H1 (cell line): ENCODE measurements at regions not wholly inside any gene's neighbourhood (a gene's known extent, or its start where the extent isn't known, plus 50 kb on each side); places are given as distances from the start of the nearest gene placed in this dataset.

Source experiments
- CTCF ChIA-PET: fragments of 300-600 bp; sonication (Branson Sonifier 250); formaldehyde crosslinking; loops from one replicate; lab custom pipeline; 2021; ENCODE audit not compliant: partially characterized antibody; lab: Charles Lee
- POLR2A ChIA-PET: fragments of 300-600 bp; sonication (Branson Sonifier 250); formaldehyde crosslinking; loops from one replicate; lab custom pipeline; 2021; ENCODE audit warnings: inconsistent platforms; ENCODE audit not compliant: partially characterized antibody; lab: Charles Lee
- DNase-seq, 2 experiments: peaks; one replicate each; pipeline versions ENCODE4 v3.0.0 to v3.0.0-alpha.2; 2010 to 2022; ENCODE audit warnings: low spot score in 2 of 2, low read depth in 1 of 2, mixed read lengths in 1 of 2
- FAIRE-seq: peaks from 2 replicates; lab custom pipeline; 2011; peaks lifted over from hg19 to GRCh38; lab: Jason Lieb, UNC
- H2AFZ ChIP-seq: 2 replicates; pipeline ENCODE4 v1.8.1; 2012; ENCODE audit warnings: low read length, inconsistent platforms
- H2AK5ac ChIP-seq: 2 replicates; pipeline ENCODE4 v1.6.1; 2013; ENCODE audit warnings: low read depth, low read length
- H2BK120ac ChIP-seq: replicated peaks from 2 replicates; pipeline ENCODE3; 2013; ENCODE audit warnings: low read depth, low read length, inconsistent platforms
- H2BK12ac ChIP-seq: 2 replicates; pipeline ENCODE4 v1.6.1; 2013; ENCODE audit warnings: low read depth, low read length
- H2BK15ac ChIP-seq: 2 replicates; pipeline ENCODE4 v1.6.1; 2013; ENCODE audit warnings: low read length
- H2BK20ac ChIP-seq: 2 replicates; pipeline ENCODE4 v1.6.1; 2013; ENCODE audit warnings: low read length
- H2BK5ac ChIP-seq: 2 replicates; pipeline ENCODE4 v1.6.1; 2013; ENCODE audit warnings: low read depth, low read length
- H3K14ac ChIP-seq: 2 replicates; pipeline ENCODE4 v1.6.1; 2013; ENCODE audit warnings: inconsistent platforms; ENCODE audit not compliant: insufficient read length
- H3K18ac ChIP-seq: 2 replicates; pipeline ENCODE4 v1.6.1; 2013; ENCODE audit warnings: low read length; ENCODE audit errors: extremely low read depth
- H3K23ac ChIP-seq: 2 replicates; pipeline ENCODE4 v1.6.1; 2013; ENCODE audit warnings: inconsistent platforms; ENCODE audit not compliant: insufficient read length
- H3K23me2 ChIP-seq: 2 replicates; pipeline ENCODE4 v1.6.1; 2013; ENCODE audit warnings: low read depth, low read length
- H3K27ac ChIP-seq: 2 replicates; pipeline ENCODE4 v1.6.1; 2011; ENCODE audit warnings: low read depth, low read length, inconsistent platforms
- H3K27me3 ChIP-seq, 4 experiments: replicated peaks in 1 of 4; 1 replicate in 1 of 4; 2 replicates in 3 of 4; pipeline versions ENCODE4 v1.6.1 to v1.8.1; 2011 to 2013; ENCODE audit warnings: low read length in 3 of 4, mild to moderate bottlenecking in 3 of 4, inconsistent platforms in 2 of 4, mixed read lengths in 2 of 4, moderate library complexity in 1 of 4; ENCODE audit not compliant: control insufficient read depth in 3 of 4, insufficient read depth in 3 of 4; ENCODE audit errors: extremely low read depth in 1 of 4
- H3K36me3 ChIP-seq, 4 experiments: 2 replicates each; pipeline versions ENCODE4 v1.6.1 to v1.8.1; 2011 to 2013; ENCODE audit warnings: mild to moderate bottlenecking in 4 of 4, low read length in 3 of 4, moderate library complexity in 2 of 4, control low read depth in 1 of 4, inconsistent platforms in 1 of 4; ENCODE audit not compliant: insufficient read depth in 4 of 4, control insufficient read depth in 2 of 4
- H3K4ac ChIP-seq: replicated peaks from 2 replicates; pipeline ENCODE3; 2013; ENCODE audit warnings: low read length, low read depth, mixed read lengths, inconsistent platforms; ENCODE audit not compliant: insufficient read length
- H3K4me1 ChIP-seq, 4 experiments: replicated peaks in 1 of 4; 1 replicate in 1 of 4; 2 replicates in 3 of 4; pipeline versions ENCODE4 v1.6.1 to v1.8.1; 2011 to 2013; ENCODE audit warnings: low read length in 3 of 4, inconsistent platforms in 2 of 4, mixed read lengths in 1 of 4; ENCODE audit not compliant: insufficient read depth in 4 of 4, control insufficient read depth in 3 of 4
- H3K4me2 ChIP-seq, 2 experiments: 2 replicates each; pipeline versions ENCODE4 v1.6.1 to v1.8.1; 2011 to 2013; ENCODE audit warnings: low read depth in 2 of 2, low read length in 2 of 2, control low read depth in 1 of 2, inconsistent platforms in 1 of 2, mild to moderate bottlenecking in 1 of 2; ENCODE audit not compliant: insufficient read depth in 1 of 2
- H3K4me3 ChIP-seq, 4 experiments: fragments of 200-600, 300-600 bp in 1 of 4; sonication (generic), shearing (Covaris generic), sonication (Bioruptor Twin) in 1 of 4; 2 replicates each; pipeline versions ENCODE4 v1.5.1 to v1.8.1; 2011 to 2016; ENCODE audit warnings: low read length in 4 of 4, low read depth in 3 of 4, control low read depth in 2 of 4, inconsistent platforms in 2 of 4, mild to moderate bottlenecking in 2 of 4, mixed read lengths in 1 of 4, moderate library complexity in 1 of 4; ENCODE audit not compliant: insufficient read depth in 2 of 4; ENCODE audit errors: extremely low read depth in 1 of 4
- H3K56ac ChIP-seq: replicated peaks from 2 replicates; pipeline ENCODE3; 2013; ENCODE audit warnings: low read depth, mild to moderate bottlenecking, mixed read lengths, low read length, inconsistent platforms; ENCODE audit not compliant: insufficient read length
- H3K79me1 ChIP-seq: 2 replicates; pipeline ENCODE4 v1.6.1; 2013; ENCODE audit warnings: low read depth, low read length, control low read depth
- H3K79me2 ChIP-seq, 2 experiments: 2 replicates each; pipeline versions ENCODE4 v1.6.1 to v1.8.1; 2012 to 2013; ENCODE audit warnings: low read length in 2 of 2, mild to moderate bottlenecking in 2 of 2, inconsistent platforms in 1 of 2; ENCODE audit not compliant: insufficient read depth in 2 of 2, control insufficient read depth in 1 of 2
- H3K9ac ChIP-seq, 4 experiments: replicated peaks in 1 of 4; 1 replicate in 1 of 4; 2 replicates in 3 of 4; pipeline versions ENCODE4 v1.6.1 to v1.8.1; 2011 to 2013; ENCODE audit warnings: low read depth in 3 of 4, low read length in 3 of 4, control low read depth in 2 of 4, mild to moderate bottlenecking in 2 of 4, moderate library complexity in 2 of 4, inconsistent platforms in 1 of 4; ENCODE audit errors: extremely low read depth in 1 of 4
- H3K9me3 ChIP-seq, 2 experiments: 2 replicates each; pipeline versions ENCODE4 v1.6.1 to v1.8.1; 2012 to 2013; ENCODE audit warnings: mild to moderate bottlenecking in 2 of 2, moderate library complexity in 2 of 2, control low read depth in 1 of 2, inconsistent platforms in 1 of 2, low read depth in 1 of 2, low read length in 1 of 2, mixed read lengths in 1 of 2; ENCODE audit not compliant: insufficient read depth in 2 of 2
- H4K20me1 ChIP-seq, 2 experiments: replicated peaks in 1 of 2; 2 replicates each; pipeline versions ENCODE3 to v1.8.1; 2011 to 2013; ENCODE audit warnings: inconsistent platforms in 2 of 2, low read length in 2 of 2, mild to moderate bottlenecking in 1 of 2; ENCODE audit not compliant: insufficient read depth in 2 of 2, control insufficient read depth in 1 of 2
- H4K5ac ChIP-seq: 2 replicates; pipeline ENCODE4 v1.6.1; 2013; ENCODE audit warnings: low read length, low read depth, mixed read lengths, inconsistent platforms; ENCODE audit not compliant: insufficient read length
- H4K8ac ChIP-seq: 2 replicates; pipeline ENCODE4 v1.8.0; 2013; ENCODE audit warnings: mild to moderate bottlenecking, moderate library complexity, low read length, inconsistent platforms; ENCODE audit not compliant: insufficient read depth; ENCODE audit errors: extremely low read depth
- H4K91ac ChIP-seq: replicated peaks from 2 replicates; pipeline ENCODE3; 2013; ENCODE audit warnings: low read length, mixed read lengths, inconsistent platforms; ENCODE audit not compliant: insufficient read length
- CEBPB ChIP-seq: IDR thresholded peaks from 2 replicates; pipeline ENCODE4 v1.6.1; 2012; ENCODE audit warnings: low read depth, low read length
- CHD2 ChIP-seq: IDR thresholded peaks from 2 replicates; pipeline ENCODE4 v1.6.1; 2012; ENCODE audit warnings: low read length, improper control_type of control experiment
- HDAC2 ChIP-seq, 2 experiments: fragments of 300-600 bp in 1 of 2; sonication (generic) in 1 of 2; IDR thresholded peaks; 2 replicates each; pipeline ENCODE4 v1.6.1; 2011 to 2012; ENCODE audit warnings: low read depth in 2 of 2, low read length in 2 of 2, mild to moderate bottlenecking in 2 of 2, moderate library complexity in 2 of 2, borderline replicate concordance in 1 of 2, inconsistent platforms in 1 of 2
- JUND ChIP-seq: IDR thresholded peaks from 2 replicates; pipeline ENCODE4 v1.6.1; 2011; ENCODE audit warnings: mild to moderate bottlenecking, improper control_type of control experiment, low read length
- KDM1A ChIP-seq: fragments of 200-600, 300-600 bp; sonication (generic); IDR thresholded peaks from 2 replicates; pipeline ENCODE4 v1.7.1; 2016; ENCODE audit warnings: mild to moderate bottlenecking, low read length, borderline replicate concordance
- TEAD4 ChIP-seq: IDR thresholded peaks from 2 replicates; pipeline ENCODE4 v1.6.1; 2012; ENCODE audit warnings: low read depth, low read length, inconsistent platforms, mixed read lengths
- USF2 ChIP-seq: IDR thresholded peaks from 2 replicates; pipeline ENCODE4 v1.6.1; 2011; ENCODE audit warnings: low read length, improper control_type of control experiment
- WGBS, 2 experiments: shearing (Covaris generic) in 1 of 2; methylation state at CpG; one replicate each; pipeline versions ENCODE4 v1.1.6 to v1.1.7; 2013 to 2015; ENCODE audit warnings: low lambda C conversion rate in 2 of 2, mixed read lengths in 2 of 2, inconsistent platforms in 1 of 2, low coverage in 1 of 2, missing lambda C conversion rate in 1 of 2; ENCODE audit not compliant: insufficient replicate concordance in 2 of 2, insufficient coverage in 1 of 2, insufficient read length in 1 of 2; ENCODE audit errors: extremely low coverage in 1 of 2, missing lambda C conversion rate in 1 of 2; 5-methylcytosine and 5-hydroxymethylcytosine counted together

DNA sequence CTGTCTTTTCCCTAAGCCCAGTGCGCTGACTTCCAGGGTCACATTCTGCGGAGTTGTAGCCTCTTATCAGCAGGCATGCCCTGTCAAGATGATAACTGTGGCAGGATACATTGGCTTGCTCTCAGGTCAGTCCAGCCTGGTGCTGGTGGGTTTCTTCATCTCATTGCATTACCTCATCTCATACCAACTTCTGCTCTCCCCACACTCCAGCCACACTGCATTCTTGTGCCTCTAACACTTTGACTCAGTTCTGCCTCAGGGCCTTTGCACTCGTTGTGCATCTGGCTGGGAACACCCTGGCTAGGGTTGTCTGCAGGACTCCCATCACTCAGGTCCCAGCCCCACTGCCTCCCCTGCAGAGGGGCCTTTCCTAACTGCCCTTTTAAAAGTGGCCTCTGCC is 110.3 kb upstream of the BACH2 start:
- TF ChIP-seq TEAD4 (no peak), JUND (no peak), CHD2 (no peak), CEBPB (no peak), KDM1A (peak; percentile 48; the same call in 1 of the 2 replicates), USF2 (no peak), HDAC2 (IDR thresholded peaks at IDR 0.05; ENCODE audit: borderline replicate concordance in 1 of 2, low read depth in 2 of 2, low read length in 2 of 2) (no peak)
- H3K4me1 ChIP-seq, result peaks cover 0 to 15% (median 9%) of the 10 kb centered on the region in 4 experiments; a peak in 6 of 7 replicates
- no peaks in the 10 kb centered on the region for H4K20me1 ChIP-seq
- peak overlapping the region; percentile 4; the same call in 1 of the 2 replicates for H2BK15ac ChIP-seq
- no peak overlapping the region for H4K91ac ChIP-seq
- no peaks in the 10 kb centered on the region for H3K27me3 ChIP-seq
- no peak overlapping the region for H2BK5ac ChIP-seq
- DNase-seq (no peak), FAIRE-seq (no peak)
- H2AFZ ChIP-seq, result no peak overlapping the region
- H3K36me3 ChIP-seq, result no peaks in the 10 kb centered on the region
- H3K27ac ChIP-seq, result no peak overlapping the region
- H3K79me2 ChIP-seq, result no peaks in the 10 kb centered on the region
- no peaks in the 10 kb centered on the region for H3K79me1 ChIP-seq
- no peak overlapping the region for H3K4me3 ChIP-seq
- H3K9ac ChIP-seq, result no peak overlapping the region
- H3K9me3 ChIP-seq, result no peaks in the 10 kb centered on the region; a peak in 1 of 4 replicates
- no peak overlapping the region for H2BK20ac ChIP-seq
- CTCF ChIA-PET, result interaction anchor here (2.2 to 4.9 kb wide), 3 partner anchors 14 to 71 kb away, joined by 8 to 24 read pairs (median 9); no protein-coding TSS in a partner anchor
- 93% methylated on average over 3 of the region's 3 CpGs; no CpG with 5 or more reads in 1 of the 2 experiments for WGBS, 2 experiments
- H3K4me2 ChIP-seq, result no peak overlapping the region
- no peak overlapping the region for H3K14ac ChIP-seq
- POLR2A ChIA-PET, result no interaction called here
- no peak overlapping the region for H3K18ac ChIP-seq
- H3K23ac ChIP-seq, result no peak overlapping the region
- no peak overlapping the region for H3K56ac ChIP-seq
- H2BK12ac ChIP-seq, result no peak overlapping the region
- H2AK5ac ChIP-seq, result no peak overlapping the region
- no peak overlapping the region for H4K5ac ChIP-seq
- no peaks in the 10 kb centered on the region for H3K23me2 ChIP-seq
- no peak overlapping the region for H4K8ac ChIP-seq
- no peak overlapping the region for H3K4ac ChIP-seq
- H2BK120ac ChIP-seq, result no peak overlapping the region
